ENCODE measurements at regions not wholly inside any gene's neighbourhood (a gene's known extent, or its start where the extent isn't known, plus 50 kb on each side); places are given as distances from the start of the nearest gene placed in this dataset.

GRCh38 chr10:47186941-47187340 is 113.1 kb upstream of the GDF10 start:
- TF ChIP-seq CTCF (IDR thresholded peaks at IDR 0.05; ENCODE audit: low read length) (no peak), EZH2 (optimal IDR thresholded peaks at IDR 0.05; ENCODE audit: low read depth, low read length) (no peak), EZH2phosphoT487 (IDR thresholded peaks at IDR 0.05; ENCODE audit: low read length) (no peak)
